HG03135 (cell line): ENCODE measurements at regions not wholly inside any gene's neighbourhood (a gene's known extent, or its start where the extent isn't known, plus 50 kb on each side); places are given as distances from the start of the nearest gene placed in this dataset.

Experiments used
- ATAC-seq: cut with Tn5 transposase; IDR thresholded peaks from one replicate; pipeline ENCODE4 v1.9.1; 2021; ENCODE audit warnings: mild to moderate bottlenecking, moderate library complexity; ENCODE audit not compliant: unreplicated experiment

DNA sequence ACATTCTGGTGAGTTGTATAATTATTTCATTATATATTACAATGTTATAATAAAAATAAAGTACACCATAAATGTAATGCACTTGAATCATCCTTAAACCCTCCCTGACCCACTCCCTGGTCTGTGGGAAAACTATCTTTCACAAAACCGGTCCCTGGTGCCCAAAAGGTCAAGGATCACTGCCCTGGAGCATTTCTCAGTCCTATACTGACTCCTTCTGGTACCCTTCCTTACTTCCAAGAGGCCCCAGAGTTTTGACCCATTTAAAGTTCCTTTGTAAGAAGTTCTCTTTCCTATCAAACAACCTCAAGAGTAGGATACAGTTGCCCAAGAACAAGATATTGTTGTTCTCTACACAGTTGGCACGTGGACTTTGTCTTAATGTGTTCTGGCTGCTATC is 88.9 kb upstream of the TRPM3 start:
- no peak for ATAC-seq

DNA sequence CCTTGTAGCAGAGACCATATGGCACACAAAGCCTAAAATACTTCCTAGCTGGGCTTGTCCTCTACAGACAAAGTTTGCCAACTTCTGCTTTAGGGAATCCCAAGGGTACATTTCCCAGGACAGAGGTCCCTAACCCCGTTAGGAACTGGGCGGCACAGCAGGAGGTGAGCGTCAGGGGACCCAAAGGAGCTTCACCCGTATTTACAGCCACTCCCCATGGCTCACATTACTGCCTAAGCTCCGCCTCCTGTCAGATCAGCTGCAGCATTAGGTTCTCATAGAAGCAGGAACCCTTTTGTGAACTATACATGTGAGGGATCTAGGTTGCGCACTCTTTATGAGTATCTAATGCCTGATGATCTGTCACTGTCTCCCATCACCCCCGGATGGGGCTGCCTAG is 88.5 kb upstream of the TRPM3 start:
- no peak for ATAC-seq

DNA sequence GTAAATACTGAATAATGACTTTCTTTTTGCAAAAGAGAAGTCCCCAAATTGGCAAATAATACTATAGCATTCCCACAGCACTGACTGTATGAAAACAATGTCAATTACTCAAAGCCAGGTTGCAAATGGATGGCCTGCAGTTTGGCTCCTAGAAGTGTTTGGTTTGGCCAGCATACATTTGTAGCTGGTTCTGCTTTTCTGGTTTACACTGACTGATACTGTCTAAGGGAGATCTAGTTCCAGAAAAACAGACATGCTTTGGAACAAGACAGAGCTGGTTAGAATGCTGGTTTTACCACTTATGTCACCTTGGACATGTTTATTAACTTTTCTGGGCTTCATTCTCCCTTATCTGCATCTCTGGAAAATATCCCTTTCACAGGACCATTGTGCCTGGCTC is 81.5 kb upstream of the TRPM3 start:
- ATAC-seq: no peak

DNA sequence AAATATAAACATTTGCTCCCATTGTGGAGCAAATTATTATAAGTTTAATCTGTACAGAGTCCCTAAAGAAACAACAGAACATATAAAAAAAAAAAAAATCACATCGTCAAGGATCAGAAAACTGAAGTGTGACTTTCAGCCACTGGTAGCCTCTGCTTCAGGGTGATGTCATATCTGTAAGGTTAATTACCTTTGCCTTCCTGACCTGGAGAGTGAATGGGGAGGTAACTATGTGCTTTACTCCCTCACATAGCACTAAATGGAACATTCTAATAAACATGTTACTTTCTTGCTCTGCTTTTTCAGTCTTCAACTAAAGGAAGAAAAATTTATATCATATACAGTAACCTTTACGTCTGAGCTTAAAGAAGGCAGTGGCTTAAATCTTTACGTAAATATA is 70.3 kb upstream of the TRPM3 start:
- ATAC-seq: no peak

DNA sequence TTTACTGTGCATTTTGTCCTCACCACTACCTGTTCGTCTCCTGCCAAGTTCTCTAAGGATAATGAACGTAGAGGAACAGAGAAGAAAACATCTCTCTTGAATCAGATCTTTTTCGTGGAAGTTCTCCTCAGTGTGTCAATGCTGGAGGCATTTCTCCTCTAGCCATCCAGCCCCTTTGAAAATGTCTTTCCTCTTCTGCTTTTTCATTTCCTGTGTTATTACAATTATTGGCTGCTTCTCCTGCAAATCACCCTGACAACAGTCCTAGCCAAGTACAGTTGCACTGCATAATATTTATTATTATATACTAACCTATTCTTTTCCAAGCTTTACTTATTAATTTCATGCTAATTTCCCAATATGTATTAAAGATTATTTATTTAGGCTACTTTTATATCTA is 61.8 kb upstream of the TRPM3 start:
- ATAC-seq: no peak

DNA sequence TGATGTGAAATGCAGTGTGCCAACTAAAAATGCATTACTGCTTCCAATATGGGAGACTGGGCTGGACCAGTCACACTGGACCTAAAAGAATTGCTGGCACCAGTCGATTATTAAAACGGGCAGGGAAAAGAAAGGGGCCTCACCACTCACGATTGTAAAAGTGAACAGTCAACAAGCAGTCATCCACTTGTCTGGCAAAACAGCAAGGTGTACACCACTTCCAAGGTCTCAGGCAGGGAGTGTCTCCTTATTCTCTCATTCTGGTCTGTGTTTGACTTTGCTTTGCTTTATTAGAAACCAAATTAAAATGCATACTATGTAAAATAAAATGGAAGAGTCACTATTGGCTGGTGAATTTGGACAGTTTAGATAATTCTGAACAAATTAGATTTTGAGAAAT is 57.8 kb upstream of the TRPM3 start:
- ATAC-seq: no peak

DNA sequence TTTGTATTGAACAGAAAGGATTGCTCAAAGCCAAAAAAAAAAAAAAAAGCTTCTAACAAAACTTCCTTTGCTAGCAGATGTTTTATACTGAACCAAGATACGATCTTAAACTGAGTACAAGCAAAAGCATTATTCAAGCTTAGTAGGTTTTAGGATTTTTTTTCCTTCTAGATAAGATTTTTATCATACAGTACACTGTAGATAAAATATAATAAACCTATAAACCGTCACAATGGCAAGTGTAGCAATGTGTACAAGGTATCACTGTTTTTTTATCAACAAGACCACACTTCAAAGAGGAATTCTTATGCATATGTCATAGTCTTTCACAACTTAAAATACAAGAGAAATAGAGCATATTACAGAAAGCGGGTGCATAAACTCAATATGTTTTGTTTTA is 56.5 kb upstream of the TRPM3 start:
- no peak for ATAC-seq

DNA sequence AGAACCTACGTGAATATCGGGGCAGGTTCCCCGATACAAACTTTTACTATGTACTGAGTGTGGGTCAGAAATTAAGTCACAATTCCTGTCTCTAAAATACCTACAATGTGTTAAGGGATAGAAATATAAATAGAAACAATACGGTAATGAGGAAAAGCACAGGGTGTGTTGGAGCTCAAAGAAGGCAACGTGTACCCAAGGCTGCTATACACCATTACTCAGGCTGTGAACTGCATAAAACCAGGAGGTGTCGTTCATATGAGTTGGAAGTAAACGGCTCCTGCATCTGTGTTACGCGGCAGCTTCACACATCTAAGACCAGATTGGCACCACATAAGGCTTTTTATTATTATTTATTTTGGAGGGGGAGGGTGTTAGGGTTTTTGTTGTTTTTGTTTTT is 50.1 kb upstream of the TRPM3 start:
- ATAC-seq: no peak
